ENCODE measurements at regions not wholly inside any gene's neighbourhood (a gene's known extent, or its start where the extent isn't known, plus 50 kb on each side); places are given as distances from the start of the nearest gene placed in this dataset.

- TF ChIP-seq CTCF (conservative IDR thresholded peaks at IDR 0.05; ENCODE audit: low read length) (no peak), EZH2phosphoT487 (IDR thresholded peaks at IDR 0.05; ENCODE audit: borderline replicate concordance, low read depth, low read length) (no peak)
Observed at GRCh38 chr1:170321113-170321512, 175.4 kb downstream of the NTMT2 start.

All from OCI-LY7 (cell line).